ENCODE measurements at regions not wholly inside any gene's neighbourhood (a gene's known extent, or its start where the extent isn't known, plus 50 kb on each side); places are given as distances from the start of the nearest gene placed in this dataset.

DNA sequence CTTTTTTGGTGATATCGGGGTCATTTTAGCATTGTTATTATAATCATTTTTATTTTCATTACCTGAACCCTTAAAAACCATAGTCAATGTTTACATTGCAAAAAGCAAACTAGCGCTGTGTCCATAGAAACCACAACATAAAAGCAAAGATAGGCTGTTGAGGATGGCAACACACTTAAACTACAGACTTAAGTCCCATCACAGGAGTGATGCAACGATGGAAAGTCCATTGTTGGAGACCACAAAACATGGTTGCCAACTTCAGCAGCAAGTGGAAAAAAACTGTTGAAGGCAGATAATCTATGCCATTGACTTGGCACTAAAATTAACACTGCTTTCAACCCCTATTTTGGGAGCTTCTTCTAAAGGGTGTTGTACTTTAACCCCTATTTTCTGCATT, 398.8 kb upstream of the IGFBP3 start:
- no peak for DNase-seq (ENCODE audit: insufficient read length, low spot score)

DNA sequence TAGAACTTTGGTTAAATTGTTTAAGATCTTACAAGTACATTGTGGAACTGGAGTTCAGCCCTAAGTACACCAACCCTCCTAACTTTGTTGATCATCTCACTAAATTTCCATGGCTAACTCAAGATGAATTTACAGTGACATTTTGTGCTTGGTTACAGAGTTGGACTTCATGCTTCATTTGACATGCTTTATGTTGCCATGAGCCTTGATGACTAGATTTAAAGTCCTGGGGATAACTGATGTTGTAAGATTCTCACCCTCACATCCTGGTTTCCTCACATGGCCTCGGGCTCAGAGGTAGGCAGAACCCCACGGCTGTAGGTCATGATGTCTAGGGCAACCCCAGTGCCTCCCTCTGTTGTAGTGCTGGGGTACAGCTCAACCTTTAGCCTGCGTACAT, 397.2 kb upstream of the IGFBP3 start:
- FAIRE-seq (no peak), DNase-seq (ENCODE audit: insufficient read length, low spot score) (no peak)
- TF ChIP-seq, protein P1, sequence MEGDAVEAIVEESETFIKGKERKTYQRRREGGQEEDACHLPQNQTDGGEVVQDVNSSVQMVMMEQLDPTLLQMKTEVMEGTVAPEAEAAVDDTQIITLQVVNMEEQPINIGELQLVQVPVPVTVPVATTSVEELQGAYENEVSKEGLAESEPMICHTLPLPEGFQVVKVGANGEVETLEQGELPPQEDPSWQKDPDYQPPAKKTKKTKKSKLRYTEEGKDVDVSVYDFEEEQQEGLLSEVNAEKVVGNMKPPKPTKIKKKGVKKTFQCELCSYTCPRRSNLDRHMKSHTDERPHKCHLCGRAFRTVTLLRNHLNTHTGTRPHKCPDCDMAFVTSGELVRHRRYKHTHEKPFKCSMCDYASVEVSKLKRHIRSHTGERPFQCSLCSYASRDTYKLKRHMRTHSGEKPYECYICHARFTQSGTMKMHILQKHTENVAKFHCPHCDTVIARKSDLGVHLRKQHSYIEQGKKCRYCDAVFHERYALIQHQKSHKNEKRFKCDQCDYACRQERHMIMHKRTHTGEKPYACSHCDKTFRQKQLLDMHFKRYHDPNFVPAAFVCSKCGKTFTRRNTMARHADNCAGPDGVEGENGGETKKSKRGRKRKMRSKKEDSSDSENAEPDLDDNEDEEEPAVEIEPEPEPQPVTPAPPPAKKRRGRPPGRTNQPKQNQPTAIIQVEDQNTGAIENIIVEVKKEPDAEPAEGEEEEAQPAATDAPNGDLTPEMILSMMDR (IDR thresholded peaks at IDR 0.05; ENCODE audit: insufficient read depth, missing control alignments): no peak

More for the DNA sequence above, 398.8 kb upstream of the IGFBP3 start:
- FAIRE-seq: no peak
- TF ChIP-seq, protein P1 (IDR thresholded peaks at IDR 0.05; ENCODE audit: insufficient read depth, missing control alignments): no peak

DNA sequence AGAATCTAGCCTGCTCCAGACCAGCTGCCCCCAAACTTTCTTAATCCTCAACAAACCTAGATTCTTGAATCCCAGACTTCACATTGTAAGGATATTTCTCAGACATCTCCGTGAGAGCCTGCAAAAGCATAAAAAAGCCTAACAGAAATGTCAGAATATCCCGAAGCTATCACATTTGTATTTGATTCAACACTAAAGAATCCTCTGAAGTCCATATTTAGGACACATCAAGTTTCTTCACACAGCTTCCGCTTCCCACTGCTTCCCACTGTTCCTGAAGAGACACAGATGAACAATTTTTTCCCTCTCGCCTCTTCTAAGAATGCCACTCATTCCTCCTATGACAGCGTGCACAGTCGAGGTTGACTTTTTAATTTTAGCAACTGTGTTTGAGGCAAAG, 396.2 kb upstream of the IGFBP3 start:
- TF ChIP-seq, protein P1 (IDR thresholded peaks at IDR 0.05; ENCODE audit: insufficient read depth, missing control alignments): no peak
- DNase-seq (ENCODE audit: insufficient read length, low spot score) (no peak), FAIRE-seq (no peak)

DNA sequence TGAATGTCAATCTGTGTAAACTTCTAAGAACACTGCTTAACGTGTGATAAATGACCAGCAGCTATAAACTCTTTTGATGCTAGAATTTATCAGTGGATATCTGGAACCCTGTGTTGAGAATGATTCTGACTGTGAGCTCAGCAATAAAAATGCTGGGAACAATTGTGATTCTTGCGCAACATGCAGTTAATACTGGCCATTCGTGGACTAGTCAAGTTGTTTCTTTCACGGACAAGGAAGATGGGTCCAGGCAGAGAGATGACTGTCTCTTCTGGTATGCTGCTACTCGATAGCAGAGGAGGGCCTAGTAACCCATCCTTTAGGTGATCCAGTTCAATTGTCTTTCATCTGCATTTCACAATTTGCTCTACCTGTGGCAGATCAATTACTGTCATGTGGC, 394.8 kb upstream of the IGFBP3 start:
- DNase-seq (ENCODE audit: insufficient read length, low spot score): no peak
- TF ChIP-seq, protein P1 (IDR thresholded peaks at IDR 0.05; ENCODE audit: insufficient read depth, missing control alignments): no peak

DNA sequence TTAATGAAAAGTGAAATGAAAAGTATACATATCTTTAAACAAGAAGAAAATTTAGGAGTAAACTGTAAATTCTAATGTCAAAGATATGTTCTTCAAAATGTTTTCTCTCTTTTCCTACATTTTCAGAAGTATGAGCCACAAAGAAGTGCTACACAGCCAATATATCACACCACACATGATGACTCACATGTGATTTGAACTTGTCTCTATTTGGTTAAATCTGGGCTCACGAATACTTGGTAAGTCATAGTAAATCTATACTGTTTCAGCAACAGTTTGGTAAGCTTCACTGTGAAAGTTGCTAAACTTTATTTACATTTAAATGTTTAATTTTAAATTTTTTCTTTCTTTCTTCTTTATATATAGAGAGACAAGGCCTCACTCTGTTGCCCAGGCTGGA, 380.6 kb upstream of the IGFBP3 start:
- TF ChIP-seq, protein P1 (IDR thresholded peaks at IDR 0.05; ENCODE audit: insufficient read depth, missing control alignments): no peak
- FAIRE-seq (no peak), DNase-seq (ENCODE audit: insufficient read length, low spot score) (no peak)

More for the DNA sequence above, 394.8 kb upstream of the IGFBP3 start:
- no peak for FAIRE-seq

DNA sequence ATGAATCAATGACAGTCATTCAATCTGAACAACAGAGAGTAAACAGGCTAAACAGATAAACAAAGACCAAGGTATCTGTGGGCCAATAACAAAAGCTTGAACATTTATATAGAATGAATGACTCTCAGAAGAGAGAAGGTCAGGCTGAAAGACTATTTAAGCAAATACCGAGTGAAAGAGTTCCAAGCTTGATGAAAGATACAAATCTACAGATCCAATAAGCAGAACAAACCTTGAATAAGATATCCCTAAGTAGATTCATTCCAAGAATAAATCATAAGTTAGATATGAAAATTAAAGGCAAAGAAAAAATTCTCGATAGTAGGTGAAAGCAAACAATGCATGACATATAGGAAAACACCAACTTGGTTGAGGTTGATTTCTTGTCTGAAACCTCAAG, 376.4 kb upstream of the IGFBP3 start:
- TF ChIP-seq, protein P1 (IDR thresholded peaks at IDR 0.05; ENCODE audit: insufficient read depth, missing control alignments): no peak
- FAIRE-seq (no peak), DNase-seq (ENCODE audit: insufficient read length, low spot score) (no peak)

DNA sequence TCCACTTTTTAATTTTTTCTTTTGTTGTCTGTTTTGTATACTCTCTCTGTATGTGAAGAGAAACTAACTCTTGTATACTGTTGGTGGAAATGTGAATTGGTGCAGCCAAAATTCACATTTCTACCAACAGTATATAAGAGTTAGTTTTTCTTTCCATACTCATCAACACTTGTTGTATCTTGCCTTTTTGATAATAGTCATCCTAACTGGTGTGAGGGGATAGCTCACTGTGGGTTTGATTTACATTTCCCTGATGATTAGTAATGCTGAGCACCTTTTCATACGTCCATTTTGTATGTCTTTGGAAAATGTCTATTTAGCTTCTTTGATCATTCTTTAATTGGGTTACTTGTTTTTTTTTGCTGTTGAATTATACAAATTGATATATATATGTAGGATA, 375.5 kb upstream of the IGFBP3 start:
- FAIRE-seq (no peak), DNase-seq (ENCODE audit: insufficient read length, low spot score) (no peak)
- TF ChIP-seq, protein P1 (IDR thresholded peaks at IDR 0.05; ENCODE audit: insufficient read depth, missing control alignments): no peak
